SHP77 (cell line): ENCODE measurements at regions not wholly inside any gene's neighbourhood (a gene's known extent, or its start where the extent isn't known, plus 50 kb on each side); places are given as distances from the start of the nearest gene placed in this dataset.
"Not testable (repeated sequence)": the region's sequence is repeated elsewhere in the genome, so short reads cannot be mapped to it uniquely, and the experiment has no call there.

Experiments used
- DNase-seq, 2 experiments: peaks; one replicate each; lab custom pipeline; 2025; lab: John Stamatoyannopoulos, UW

- no peak for DNase-seq
These were observed 193.6 kb upstream of the SATB1 start for GRCh38 chr3:18618723-18619122.

GRCh38 chr3:18611991-18612390 is 186.9 kb upstream of the SATB1 start:
- no peak for DNase-seq

GRCh38 chr3:18609187-18609586 is 184.0 kb upstream of the SATB1 start:
- no peak for DNase-seq

- no peak for DNase-seq
These were observed 172.8 kb upstream of the SATB1 start for GRCh38 chr3:18597919-18598318.

- no peak for DNase-seq
These were observed 168.1 kb upstream of the SATB1 start for GRCh38 chr3:18593231-18593630.

GRCh38 chr3:18591120-18591519 is 166.0 kb upstream of the SATB1 start:
- no peak for DNase-seq

GRCh38 chr3:18586076-18586475 is 160.9 kb upstream of the SATB1 start:
- DNase-seq, result no peak

GRCh38 chr3:18585004-18585968 is 160.1 kb upstream of the SATB1 start:
- DNase-seq, result no peak

- peak; percentile 51 to 72 for DNase-seq
These were observed 155.1 kb upstream of the SATB1 start for GRCh38 chr3:18580268-18580667.

GRCh38 chr3:18579661-18580060 is 154.5 kb upstream of the SATB1 start:
- no peak for DNase-seq

- no peak for DNase-seq
These were observed 150.4 kb upstream of the SATB1 start for GRCh38 chr3:18575573-18575972.

GRCh38 chr3:18572809-18573208 is 147.7 kb upstream of the SATB1 start:
- no peak for DNase-seq

GRCh38 chr3:18567293-18567692 is 142.2 kb upstream of the SATB1 start:
- no peak for DNase-seq

- DNase-seq, result no peak
These were observed 137.4 kb upstream of the SATB1 start for GRCh38 chr3:18562364-18563154.

- peak; percentile 39 to 66 for DNase-seq
These were observed 134.2 kb upstream of the SATB1 start for GRCh38 chr3:18559331-18559842.

GRCh38 chr3:18558507-18558906 is 133.4 kb upstream of the SATB1 start:
- DNase-seq, result no peak

GRCh38 chr3:18557216-18557615 is 132.1 kb upstream of the SATB1 start:
- DNase-seq, result no peak

GRCh38 chr3:18556503-18557135 is 131.5 kb upstream of the SATB1 start:
- no peak for DNase-seq

GRCh38 chr3:18556001-18556408 is 130.9 kb upstream of the SATB1 start:
- DNase-seq, result no peak

GRCh38 chr3:18552579-18553105 is 127.5 kb upstream of the SATB1 start:
- not testable (repeated sequence) for DNase-seq

GRCh38 chr3:18546632-18547031 is 121.5 kb upstream of the SATB1 start:
- no peak for DNase-seq

- DNase-seq, result no peak
These were observed 119.0 kb upstream of the SATB1 start for GRCh38 chr3:18544146-18544545.
